HUDEP-2 (cell line): ENCODE measurements at regions not wholly inside any gene's neighbourhood (a gene's known extent, or its start where the extent isn't known, plus 50 kb on each side); places are given as distances from the start of the nearest gene placed in this dataset.
A peak's percentile ranks its signal among the peaks of the same experiment; 100 is the strongest.
"Not testable (repeated sequence)": the region's sequence is repeated elsewhere in the genome, so short reads cannot be mapped to it uniquely, and the experiment has no call there.

ENCODE experiments used
- DNase-seq, 76 experiments: peaks; one replicate each; lab custom pipeline; 2025; ENCODE audit not compliant: unreplicated experiment in 76 of 76; lab: John Stamatoyannopoulos, UW

DNA sequence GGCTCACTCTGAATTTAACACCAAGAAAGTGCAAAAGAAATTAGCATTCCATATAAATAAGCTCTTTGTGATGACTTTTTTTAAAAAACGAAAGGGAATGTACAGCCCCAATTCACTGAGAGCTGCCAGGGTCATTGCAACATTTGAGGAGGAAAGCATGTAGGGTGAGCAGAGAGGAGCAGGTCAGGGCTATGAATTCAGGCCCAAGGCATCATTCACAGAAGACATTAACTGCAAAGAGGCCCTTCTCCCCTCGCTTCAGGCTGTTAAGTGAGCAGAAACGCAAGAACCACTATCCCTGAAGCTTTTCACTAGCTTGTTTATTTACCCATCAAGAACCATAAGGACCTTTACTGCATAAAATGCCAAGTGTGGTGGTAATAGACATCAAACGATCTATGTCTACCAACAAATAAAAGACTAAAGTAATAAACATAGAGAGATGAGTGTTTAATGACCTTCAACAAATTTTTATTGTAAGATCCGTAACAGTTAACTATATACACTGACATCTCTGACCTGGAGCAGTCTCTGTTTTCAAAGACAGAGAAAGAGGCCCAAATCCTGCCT lies 333.1 kb upstream of the HNRNPA3 start:
- DNase-seq, result no peak

DNA sequence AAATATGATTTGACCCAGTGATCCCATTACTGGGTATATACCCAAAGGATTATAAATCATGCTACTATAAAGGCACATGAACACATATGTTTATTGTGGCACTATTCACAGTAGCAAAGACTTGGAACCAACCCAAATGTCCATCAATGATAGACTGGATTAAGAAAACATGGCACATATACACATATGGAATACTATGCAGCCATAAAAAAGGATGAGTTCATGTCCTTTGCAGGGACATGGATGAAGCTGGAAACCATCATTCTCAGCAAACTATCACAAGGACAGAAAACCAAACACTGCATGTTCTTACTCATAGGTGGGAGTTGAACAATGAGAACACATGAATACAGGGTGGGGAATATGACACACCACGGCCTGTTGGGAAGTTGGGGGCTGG lies 330.5 kb upstream of the HNRNPA3 start:
- not testable (repeated sequence) for DNase-seq

DNA sequence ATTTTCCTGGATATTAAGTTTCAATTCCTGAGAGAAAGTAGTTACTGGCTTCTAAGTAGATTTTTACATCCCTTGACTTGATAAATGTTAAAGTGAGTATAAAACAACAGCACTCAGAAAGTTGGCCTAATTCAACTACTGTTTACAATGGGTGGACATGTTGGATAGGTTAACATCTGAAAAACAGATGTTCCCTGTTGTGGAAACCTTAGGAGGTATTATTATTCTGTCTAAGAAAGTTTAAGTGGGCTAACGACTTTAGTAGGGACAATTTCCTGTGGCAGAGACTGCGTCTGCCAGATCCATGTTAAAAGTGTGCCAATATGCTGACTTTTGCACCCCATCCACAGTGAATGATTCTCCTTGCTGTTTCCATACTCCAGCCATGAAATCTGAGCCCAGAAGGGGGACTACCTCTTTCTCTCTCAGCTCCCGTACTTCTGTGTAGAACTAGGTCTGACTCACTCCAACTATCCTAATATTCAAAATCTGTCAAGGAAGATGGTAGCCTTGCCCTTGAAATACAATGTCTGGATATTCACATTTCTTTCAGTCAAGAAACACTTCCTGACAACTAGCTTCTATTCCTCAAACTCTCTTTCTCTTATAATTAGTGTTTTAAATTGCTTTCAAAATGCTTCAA lies 327.5 kb upstream of the HNRNPA3 start:
- DNase-seq, result no peak

DNA sequence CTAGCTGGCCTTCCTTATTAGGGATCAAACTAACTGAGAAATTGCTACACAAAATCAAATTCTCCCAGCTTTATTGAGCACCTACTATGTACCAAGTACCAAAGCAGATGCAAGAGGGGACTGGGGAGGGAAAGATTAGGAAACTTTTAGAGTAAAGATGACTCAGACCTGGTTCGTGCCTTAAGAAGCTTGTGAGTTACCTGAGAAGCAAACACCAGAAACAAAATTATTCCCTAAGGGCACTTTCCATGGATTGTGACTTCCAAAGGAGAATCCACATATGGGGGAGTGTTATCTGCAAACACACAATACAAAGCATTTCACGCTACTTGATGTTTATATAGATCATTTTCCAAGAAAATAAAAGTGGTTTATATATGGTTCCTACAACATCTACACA lies 326.9 kb upstream of the HNRNPA3 start:
- no peak for DNase-seq

DNA sequence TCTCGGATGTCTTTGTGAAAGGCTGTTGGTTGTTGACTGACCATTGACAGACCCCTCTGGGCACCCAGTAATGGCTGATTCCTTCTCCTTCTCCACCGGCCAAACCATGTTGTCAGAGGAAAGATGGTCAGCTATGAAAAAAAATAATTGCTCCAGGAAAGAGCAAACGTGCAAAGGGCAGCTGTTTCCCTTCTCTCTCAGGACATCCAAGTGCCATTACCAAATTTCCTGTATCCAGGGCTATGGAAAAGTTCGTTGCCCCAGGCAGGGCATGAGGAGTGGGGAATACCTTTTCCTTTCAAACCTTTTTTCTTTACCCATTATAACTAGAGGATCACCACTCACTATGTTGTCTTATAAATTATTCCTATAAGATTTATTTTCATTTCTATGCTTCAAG lies 321.5 kb upstream of the HNRNPA3 start:
- no peak for DNase-seq

DNA sequence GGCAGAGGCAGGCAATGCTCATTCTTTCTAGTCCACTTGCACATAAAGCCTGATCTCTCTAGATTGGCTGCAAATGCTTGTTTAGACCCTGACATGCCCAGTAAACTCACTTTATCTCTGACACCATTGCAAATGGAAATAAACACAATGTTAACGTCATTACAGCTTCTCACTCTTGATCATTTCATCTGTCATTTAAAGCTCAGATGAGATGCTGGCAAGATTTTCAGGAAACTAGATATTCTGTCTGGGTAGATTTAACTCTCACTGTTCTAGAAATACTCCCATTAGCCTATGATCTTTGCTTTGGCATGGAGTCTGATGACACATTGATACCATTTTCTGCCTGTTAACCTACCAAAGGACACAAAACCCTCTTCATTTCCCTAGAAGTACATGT lies 320.7 kb upstream of the HNRNPA3 start:
- no peak for DNase-seq

DNA sequence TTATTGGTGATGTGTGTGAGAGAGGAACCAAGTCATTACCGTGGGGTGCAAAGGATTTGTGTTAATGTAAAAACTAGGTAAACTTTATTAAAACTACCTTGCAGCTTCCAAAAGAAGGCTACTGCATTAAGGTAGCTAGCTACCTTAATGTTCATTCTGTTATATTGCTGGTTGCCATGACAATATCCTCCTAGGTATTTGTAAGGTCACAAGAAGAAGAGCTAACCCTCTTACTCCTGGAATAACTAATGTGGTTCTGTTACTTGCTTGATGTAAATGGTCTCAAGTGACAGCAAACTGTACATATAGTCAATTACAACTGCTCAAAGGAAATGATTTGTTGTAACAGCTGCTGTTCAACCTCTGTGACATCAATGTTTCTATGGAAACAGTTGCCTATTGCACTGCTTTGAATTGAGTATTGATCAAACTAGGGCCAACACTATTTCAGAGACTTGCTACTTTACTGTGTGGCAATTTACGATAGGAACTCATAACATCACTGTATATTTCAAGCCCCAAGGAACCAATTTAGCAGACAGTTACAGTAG lies 319.8 kb upstream of the HNRNPA3 start:
- DNase-seq, result no peak

DNA sequence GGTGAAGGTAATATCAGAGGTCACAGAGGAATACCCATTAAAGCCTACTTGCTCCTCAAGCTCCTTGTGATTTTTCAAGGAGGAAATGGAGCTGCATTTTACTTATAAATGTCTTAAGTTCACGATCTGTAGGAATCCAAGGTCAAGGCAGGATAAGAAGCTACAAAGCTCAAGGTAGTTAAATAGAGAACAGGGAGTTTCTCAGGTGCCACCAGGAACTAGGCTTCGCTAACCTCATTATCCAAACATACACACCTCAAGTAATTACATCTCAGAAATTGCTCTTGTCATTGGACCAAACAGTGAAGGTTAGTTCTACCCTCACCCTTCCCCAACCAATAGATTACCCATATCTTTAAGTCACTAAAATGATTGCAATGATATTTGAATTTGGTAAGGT lies 317.4 kb upstream of the HNRNPA3 start:
- DNase-seq, result no peak

DNA sequence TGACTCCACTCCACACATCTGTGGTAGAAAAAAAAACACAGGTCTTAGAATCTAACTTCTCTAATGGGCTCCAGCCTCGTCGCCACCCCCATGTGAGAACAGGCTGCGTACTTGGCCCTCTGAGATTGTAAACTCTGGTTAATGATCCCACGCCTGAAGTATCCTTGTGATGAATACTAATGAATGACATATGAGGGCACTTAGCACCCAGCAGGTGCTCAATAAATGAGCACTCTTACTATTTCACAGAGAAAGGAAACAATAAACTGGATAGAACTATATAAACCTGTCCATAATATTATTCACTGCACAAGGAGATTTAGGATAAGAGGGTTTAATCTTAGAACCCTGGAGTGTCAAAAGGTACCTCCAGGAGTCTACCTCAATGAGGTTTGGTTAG lies 310.1 kb upstream of the HNRNPA3 start:
- DNase-seq, result no peak

DNA sequence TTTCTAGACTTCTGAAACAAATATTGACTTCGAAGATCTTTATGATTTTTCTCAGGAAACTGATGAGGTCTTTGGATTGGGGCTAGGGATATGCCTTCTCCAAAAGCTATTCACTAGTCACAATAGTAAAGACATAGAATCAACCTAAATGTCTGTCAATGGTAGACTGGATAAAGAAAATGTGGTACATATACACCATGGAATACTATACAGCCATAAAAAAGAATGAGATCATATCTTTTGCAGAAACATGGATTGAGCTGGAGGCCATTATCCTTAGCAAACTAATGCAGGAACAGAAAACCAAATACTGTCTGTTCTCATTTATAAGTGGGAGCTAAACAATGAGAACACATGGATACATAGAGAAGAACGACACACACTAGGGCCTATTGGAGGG lies 308.5 kb upstream of the HNRNPA3 start:
- DNase-seq, result not testable (repeated sequence)

DNA sequence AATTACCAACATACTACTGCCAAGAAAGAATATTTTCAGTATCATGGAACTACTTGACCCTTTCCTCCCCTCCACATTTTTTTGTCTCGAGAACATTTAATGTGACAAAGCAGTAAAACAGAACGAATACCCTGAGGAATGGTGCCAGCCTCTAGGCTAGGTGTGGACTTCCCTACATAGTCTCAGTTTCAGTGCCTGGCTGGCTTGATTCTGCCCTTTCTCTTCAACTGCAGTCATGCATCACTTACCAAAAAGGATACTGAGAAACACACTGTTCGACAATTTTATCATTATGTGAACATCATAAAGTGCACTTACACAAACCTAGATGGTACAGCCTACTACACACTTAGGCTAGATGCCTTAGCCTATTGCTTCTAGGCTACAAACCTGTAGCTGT lies 305.3 kb upstream of the HNRNPA3 start:
- no peak for DNase-seq

DNA sequence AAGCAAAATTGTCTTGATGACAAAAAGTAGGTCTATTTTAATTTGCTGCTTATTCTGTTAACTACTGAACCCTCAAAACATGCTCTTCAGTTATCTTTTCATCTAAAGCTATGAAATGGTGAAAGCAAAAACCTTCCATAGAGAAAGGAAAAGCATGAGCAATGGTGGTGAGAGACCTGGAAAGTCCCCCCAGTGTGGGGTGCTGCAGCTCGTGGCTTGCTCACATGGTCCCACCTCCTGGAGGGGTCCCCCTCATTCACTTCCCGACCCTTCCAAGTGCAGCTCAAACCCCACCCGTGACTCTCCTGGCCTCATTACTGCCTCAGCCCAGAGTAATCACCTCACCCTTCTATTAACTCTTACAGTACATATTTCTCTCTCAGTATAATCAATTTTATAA lies 301.8 kb upstream of the HNRNPA3 start:
- no peak for DNase-seq

DNA sequence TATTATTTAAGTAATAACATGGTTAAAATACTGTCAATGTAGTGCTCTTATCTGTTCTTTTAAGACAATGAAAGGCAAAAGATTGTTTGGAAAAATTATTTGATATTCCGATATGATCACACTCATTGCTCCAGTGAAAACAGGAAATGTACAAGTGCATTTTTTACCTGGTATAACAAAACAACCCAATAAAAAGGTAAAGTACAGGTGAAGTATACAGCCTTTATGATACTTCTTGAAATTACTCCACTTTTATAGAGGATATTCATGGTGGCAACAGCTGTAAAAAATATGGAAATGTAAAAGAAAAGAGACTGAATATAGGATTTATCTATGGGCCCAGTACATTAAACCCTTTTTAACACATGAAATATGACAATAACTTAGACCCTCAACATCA lies 298.6 kb upstream of the HNRNPA3 start:
- no peak for DNase-seq

DNA sequence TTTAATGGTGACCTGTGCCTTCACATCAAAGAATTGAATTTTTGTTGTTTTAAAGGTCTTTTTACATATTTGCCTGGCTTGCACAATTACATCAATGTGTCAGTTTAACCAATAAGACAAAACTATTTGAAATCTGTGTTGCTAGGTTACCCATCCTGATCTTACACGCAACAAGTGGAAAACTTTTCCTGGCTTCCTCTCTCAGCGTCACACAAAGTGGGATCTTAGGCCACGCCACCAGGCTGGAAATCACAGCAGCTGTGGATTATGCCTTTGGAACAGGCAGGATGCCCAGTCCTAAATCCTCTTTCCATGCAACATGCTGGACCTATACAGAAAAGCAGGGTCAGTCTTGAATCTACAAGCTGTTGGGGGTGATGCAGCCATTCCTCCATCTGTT lies 298.2 kb upstream of the HNRNPA3 start:
- DNase-seq, result no peak

DNA sequence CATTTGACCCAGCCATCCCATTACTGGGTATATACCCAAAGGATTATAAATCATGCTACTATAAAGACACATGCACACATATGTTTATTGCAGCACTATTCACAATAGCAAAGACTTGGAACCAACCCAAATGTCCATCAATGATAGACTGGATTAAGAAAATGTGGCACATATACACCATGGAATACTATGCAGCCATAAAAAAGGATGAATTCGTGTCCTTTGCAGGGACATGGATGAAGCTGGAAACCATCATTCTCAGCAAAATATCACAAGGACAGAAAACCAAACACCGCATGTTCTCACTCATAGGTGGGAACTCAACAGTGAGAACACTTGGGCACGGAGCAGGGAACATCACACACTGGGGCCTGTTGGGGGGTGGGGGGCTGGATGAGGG lies 290.0 kb upstream of the HNRNPA3 start:
- DNase-seq, result not testable (repeated sequence)

DNA sequence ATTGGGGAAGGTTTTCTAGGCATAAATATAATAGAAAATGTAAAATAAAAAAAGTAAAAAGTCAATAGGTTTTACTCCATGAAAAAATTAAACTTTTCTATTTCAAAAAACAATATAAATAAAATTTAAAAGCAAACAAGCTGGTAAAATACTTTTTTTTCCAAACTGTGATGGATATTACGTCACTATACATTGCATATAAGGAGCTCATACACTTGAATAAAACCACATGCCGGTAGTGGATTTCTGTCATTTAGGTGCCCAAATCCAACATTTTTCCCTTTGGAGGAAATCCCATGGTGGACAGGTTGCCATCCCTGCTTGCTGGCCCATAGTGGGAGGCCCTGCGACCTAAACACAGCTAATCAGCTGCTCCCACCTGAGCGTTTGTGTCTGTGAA lies 289.4 kb upstream of the HNRNPA3 start:
- DNase-seq, result no peak

DNA sequence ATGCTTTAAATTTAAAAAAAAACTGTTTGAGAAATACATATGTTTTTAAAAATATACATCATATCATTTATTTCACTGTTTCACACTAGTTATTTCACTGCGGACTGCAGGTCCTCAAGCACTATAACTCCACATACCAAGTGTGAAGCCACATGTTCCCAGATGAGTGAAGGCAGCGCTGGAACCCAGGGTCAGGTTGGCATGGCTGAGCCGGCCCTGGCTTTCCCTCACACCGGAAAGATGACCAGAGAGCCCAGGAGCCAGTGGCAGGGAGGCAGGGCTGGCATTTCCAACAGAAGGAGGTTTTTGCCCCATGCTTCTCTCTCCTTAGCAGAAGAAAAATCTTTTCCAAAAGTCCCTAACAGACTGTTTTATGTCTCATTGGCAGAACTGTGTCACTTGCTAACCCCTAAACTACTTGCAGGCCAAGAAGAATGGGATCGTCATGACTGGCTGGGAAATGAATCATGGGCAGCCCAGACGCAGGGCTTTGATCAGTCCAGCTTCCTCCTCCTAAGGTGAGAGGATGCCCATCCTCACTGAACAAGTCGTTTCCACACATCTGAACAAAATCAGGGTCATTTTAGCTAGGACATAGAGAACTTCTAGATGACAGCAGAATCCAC lies 287.6 kb upstream of the HNRNPA3 start:
- DNase-seq, result no peak

DNA sequence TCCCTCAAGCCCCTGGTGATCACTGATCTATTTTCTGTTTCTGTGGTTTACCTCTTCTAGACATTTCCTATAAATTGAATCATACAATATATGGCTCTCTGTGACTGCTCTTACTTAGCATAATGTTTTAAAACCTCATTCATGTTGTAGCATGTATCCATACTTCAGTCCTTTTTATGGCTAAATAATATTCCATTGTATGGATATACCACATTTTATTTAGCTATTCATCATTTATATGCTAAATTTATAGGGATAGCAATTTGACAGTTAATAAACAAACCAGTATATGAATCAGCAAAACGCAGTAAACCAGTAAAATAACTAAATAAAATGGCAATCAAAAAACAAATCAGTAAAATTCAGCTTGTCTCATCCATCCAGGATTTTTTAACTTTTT lies 286.1 kb upstream of the HNRNPA3 start:
- no peak for DNase-seq

DNA sequence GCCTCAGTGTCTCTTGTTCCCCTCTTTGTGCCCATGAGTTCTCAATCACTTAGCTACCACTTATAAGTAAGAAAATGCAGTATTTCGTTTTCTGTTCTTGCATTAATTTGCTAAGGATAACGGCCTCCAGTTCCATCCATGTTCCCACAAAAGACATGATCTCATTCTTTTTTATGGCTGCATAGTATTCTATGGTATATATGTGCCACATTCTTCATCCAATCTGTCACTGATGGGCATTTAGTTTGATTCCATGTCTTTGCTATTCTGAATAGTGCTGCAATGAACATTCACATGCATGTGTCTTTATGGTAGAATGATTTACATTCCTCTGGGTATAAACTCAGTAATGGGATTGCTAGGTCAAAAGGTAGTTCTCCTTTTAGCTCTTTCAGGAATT lies 283.2 kb upstream of the HNRNPA3 start:
- DNase-seq, result not testable (repeated sequence)

DNA sequence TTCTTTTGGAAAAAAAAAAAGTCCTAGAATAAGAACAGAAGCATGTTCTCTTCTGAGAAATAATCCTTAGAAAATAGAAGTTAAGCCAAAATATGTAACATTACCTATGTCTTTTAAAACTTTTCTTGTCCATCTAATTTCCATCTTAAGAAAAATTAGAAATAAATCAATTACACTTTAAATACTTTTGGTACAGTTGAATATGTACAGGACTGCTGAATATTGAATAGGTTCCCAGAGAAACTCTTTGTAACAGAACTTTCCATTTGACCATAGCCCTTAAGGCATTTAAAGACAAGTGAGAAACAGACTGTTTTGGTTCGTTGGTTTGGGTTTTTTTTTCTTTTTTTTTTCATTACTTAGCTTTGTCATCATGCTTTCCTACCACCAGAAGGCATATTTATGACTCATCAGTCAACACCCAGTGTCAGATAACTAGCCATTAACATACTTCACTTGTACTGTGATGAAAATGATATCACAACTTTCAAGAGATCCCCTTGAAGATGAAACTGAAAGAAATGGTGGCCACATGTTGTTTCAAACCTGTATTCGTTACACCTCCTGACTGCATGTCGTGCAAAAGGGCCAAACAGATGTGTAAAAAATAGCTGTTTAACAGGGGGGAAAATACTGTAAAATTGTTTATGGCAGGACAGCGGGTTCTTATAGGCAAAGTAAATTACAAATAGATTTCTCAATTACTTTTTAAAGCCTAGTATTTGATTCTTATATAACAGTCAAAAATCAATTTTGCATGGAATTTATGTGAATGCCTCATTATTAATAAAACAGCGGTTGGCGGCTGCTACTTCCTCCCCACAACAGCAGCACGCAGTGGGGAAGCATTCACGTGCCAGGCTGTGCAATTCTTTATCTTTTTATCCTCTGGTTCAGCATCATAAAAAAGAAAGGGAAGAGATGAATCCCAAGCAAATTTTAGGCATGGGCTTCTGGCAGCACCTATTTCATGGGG lies 280.7 kb upstream of the HNRNPA3 start:
- DNase-seq, result peak in 2 of 76 experiments; percentile 21 to 30

DNA sequence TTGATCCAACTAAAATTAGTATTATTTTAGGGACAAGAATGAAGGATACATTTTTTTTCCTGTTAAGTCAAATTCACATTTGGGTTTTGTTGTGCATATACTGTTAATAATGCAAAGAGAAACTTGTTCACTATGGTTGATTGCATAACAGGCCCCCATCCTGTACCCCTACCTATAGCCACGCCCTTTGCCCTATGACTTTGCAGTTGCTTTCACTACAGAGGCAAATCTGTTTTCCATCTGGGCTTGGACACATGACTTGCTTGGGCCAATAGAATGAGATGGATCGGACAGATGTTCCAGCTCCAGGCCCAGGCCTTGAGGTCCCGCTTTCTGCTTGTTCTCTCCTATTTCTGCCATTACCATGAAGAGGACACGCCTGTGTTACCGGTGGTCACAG lies 278.5 kb upstream of the HNRNPA3 start:
- no peak for DNase-seq
